ENCODE measurements at regions not wholly inside any gene's neighbourhood (a gene's known extent, or its start where the extent isn't known, plus 50 kb on each side); places are given as distances from the start of the nearest gene placed in this dataset.
A peak's percentile ranks its signal among the peaks of the same experiment; 100 is the strongest.
"Not testable (repeated sequence)": the region's sequence is repeated elsewhere in the genome, so short reads cannot be mapped to it uniquely, and the experiment has no call there.

GRCh38 chr18:55953326-55953725 is 365.3 kb upstream of the TCF4 start:
- peak; percentile 93 for DNase-seq
- TF ChIP-seq CTCF (IDR thresholded peaks at IDR 0.05; ENCODE audit: low read depth, low read length): no peak

GRCh38 chr18:55951738-55952137 is 363.7 kb upstream of the TCF4 start:
- not testable (repeated sequence) for H3K36me3 ChIP-seq; H3K27ac ChIP-seq; DNase-seq; H3K9me3 ChIP-seq (ENCODE audit: severe bottlenecking); H3K27me3 ChIP-seq (ENCODE audit: insufficient read depth, low read depth, severe bottlenecking); H3K4me3 ChIP-seq (ENCODE audit: low read depth, low read length)

More at GRCh38 chr18:55953326-55953725, 365.3 kb upstream of the TCF4 start:
- H3K9me3 ChIP-seq (ENCODE audit: severe bottlenecking): no peaks in the 10 kb centered on the region
- no peaks in the 10 kb centered on the region for H3K36me3 ChIP-seq
- no peak overlapping the region for H3K27ac ChIP-seq
- no peak overlapping the region for H3K4me3 ChIP-seq (ENCODE audit: low read depth, low read length)
- no peaks in the 10 kb centered on the region for H3K27me3 ChIP-seq (ENCODE audit: insufficient read depth, low read depth, severe bottlenecking)

GRCh38 chr18:55950379-55951166 is 362.6 kb upstream of the TCF4 start:
- H3K9me3 ChIP-seq (ENCODE audit: severe bottlenecking): no peaks in the 10 kb centered on the region
- H3K36me3 ChIP-seq: no peaks in the 10 kb centered on the region

GRCh38 chr18:55934821-55935220 is 346.8 kb upstream of the TCF4 start:
- H3K4me3 ChIP-seq (ENCODE audit: low read depth, low read length): no peak overlapping the region
- H3K27me3 ChIP-seq (ENCODE audit: insufficient read depth, low read depth, severe bottlenecking): no peaks in the 10 kb centered on the region
- DNase-seq: no peak
- no peak for TF ChIP-seq CTCF (IDR thresholded peaks at IDR 0.05; ENCODE audit: low read depth, low read length)
- H3K27ac ChIP-seq: no peak overlapping the region
- peaks cover 6% of the 10 kb centered on the region for H3K9me3 ChIP-seq (ENCODE audit: severe bottlenecking)
- H3K36me3 ChIP-seq: no peaks in the 10 kb centered on the region

More at GRCh38 chr18:55950379-55951166, 362.6 kb upstream of the TCF4 start:
- no peaks in the 10 kb centered on the region for H3K27me3 ChIP-seq (ENCODE audit: insufficient read depth, low read depth, severe bottlenecking)
- H3K4me3 ChIP-seq (ENCODE audit: low read depth, low read length): no peak overlapping the region
- DNase-seq: peak; percentile 73
- TF ChIP-seq CTCF (IDR thresholded peaks at IDR 0.05; ENCODE audit: low read depth, low read length): no peak
- H3K27ac ChIP-seq: no peak overlapping the region

- Histone ChIP-seq H3K27ac (no peak overlapping the region), H3K4me3 (ENCODE audit: low read depth, low read length) (no peak overlapping the region), H3K36me3 (no peaks in the 10 kb centered on the region), H3K9me3 (ENCODE audit: severe bottlenecking) (peaks cover 6% of the 10 kb centered on the region), H3K27me3 (ENCODE audit: insufficient read depth, low read depth, severe bottlenecking) (no peaks in the 10 kb centered on the region)
- DNase-seq: no peak
- no peak for TF ChIP-seq CTCF (IDR thresholded peaks at IDR 0.05; ENCODE audit: low read depth, low read length)
These were observed 344.7 kb upstream of the TCF4 start for GRCh38 chr18:55932675-55933074.

GRCh38 chr18:55927831-55928230 is 339.8 kb upstream of the TCF4 start:
- H3K27me3 ChIP-seq (ENCODE audit: insufficient read depth, low read depth, severe bottlenecking): no peaks in the 10 kb centered on the region
- H3K4me3 ChIP-seq (ENCODE audit: low read depth, low read length): no peak overlapping the region
- H3K9me3 ChIP-seq (ENCODE audit: severe bottlenecking): no peaks in the 10 kb centered on the region
- no peaks in the 10 kb centered on the region for H3K36me3 ChIP-seq
- H3K27ac ChIP-seq: no peak overlapping the region
- TF ChIP-seq CTCF (IDR thresholded peaks at IDR 0.05; ENCODE audit: low read depth, low read length): no peak
- DNase-seq: no peak
